ENCODE measurements at regions not wholly inside any gene's neighbourhood (a gene's known extent, or its start where the extent isn't known, plus 50 kb on each side); places are given as distances from the start of the nearest gene placed in this dataset.

DNA sequence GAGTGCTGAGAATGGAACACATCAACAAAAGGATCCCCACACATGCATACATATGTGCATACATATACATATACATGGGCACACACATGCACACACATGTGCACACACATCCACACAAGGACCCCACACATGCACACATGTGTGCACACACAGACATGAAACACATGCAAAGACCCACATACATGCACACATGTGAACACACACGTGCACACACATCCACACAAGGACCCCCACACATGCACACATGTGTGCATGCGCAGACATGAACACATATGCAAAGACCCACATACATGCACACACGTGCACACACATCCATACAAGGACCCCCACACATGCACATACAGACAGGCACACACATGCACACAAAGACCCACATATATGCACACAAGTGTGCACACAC is 104.4 kb upstream of the ADARB2 start:
- no peak for DNase-seq

DNA sequence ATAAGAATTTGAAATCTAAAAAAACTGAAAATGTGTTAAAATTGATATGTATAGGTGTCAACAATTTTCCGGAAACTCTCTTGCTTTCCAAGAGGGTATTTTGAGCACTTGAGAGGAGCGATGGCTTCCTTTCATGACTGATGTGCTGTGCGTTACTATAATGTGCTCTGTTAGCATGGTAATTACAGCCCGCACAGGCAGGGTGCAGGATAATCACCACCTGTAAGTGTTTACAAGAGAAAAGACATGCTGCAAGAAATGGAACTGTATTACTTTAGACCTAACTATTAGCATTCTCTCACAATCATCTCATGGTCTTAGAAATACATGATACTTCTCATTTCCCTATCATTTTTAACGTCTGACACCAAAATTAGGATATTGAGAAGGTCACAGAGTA is 92.4 kb upstream of the ADARB2 start:
- no peak for DNase-seq

DNA sequence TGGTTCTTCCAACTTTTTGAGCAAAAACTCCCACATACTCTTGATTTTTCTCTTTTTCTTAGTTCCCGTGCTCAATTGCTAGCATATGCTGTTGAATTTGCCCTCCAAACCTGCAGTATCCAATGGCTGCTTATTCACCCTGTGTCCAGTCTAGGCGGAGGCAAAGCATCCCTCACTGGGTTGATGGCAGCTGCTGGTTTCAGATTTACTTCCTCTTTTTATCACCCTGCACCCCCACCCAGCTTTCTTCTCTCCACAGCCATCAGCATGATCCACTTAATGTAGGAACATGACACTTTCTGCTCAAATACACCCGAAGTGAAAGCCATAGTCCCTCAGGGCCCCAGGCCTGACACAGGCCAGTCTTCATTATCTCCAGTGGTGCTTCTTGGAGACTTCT is 87.6 kb upstream of the ADARB2 start:
- DNase-seq = no peak

- no peak for DNase-seq
Measured at GRCh38 chr10:1814556-1814955, 77.2 kb upstream of the ADARB2 start.

- DNase-seq = no peak
Measured at GRCh38 chr10:1809139-1809741, 71.9 kb upstream of the ADARB2 start.

DNA sequence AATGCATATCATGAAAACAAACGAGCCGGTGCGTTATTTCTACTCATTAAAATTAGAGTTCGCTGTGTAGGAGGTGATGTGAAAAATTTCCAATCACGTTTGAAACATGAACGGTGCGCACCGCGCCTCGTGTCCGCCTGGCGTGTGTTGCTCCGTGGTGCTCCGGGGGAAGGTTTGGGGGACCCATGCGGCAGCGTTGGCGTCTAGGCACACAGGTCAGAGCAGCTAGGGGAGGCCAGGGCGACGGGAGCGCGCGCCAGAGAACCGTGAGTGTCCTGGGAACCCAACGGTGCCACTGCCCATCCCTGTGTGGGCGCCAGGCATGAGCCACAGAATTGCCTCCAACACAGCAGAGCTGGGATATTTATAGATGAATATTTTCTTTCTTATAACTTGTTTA is 70.6 kb upstream of the ADARB2 start:
- DNase-seq = no peak

GRCh38 chr10:1807196-1807595 is 69.9 kb upstream of the ADARB2 start:
- DNase-seq = no peak

GRCh38 chr10:1802413-1802812 is 65.1 kb upstream of the ADARB2 start:
- no peak for DNase-seq

DNA sequence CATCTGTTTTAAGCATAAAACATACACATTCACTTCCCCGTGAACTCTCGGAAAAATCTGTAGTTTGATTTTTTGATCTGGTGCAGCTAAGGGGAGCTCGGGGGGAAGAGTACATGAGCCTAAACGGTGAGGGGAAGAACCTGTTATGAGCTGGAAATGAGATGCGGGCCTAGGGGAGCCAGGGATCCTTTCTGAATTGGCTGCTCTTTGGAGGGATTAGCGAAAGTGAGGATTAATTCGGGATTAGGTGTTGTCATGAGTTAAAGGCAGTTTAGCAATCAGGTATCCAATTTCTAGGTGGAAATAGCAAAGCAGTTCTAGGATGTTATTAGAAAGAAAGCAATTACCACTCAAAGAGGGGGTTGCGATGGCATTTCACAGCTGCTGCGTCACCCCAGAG is 51.1 kb upstream of the ADARB2 start:
- DNase-seq = no peak
